ENCODE measurements at regions not wholly inside any gene's neighbourhood (a gene's known extent, or its start where the extent isn't known, plus 50 kb on each side); places are given as distances from the start of the nearest gene placed in this dataset.

GRCh38 chr20:50392138-50392866 lies 117.9 kb upstream of the PTPN1 start:
- POLR2A ChIA-PET: no interaction called here
- CTCF ChIA-PET: interaction anchor here (1.4 kb wide), 1 partner anchor 72 kb away, joined by 3 read pairs; no protein-coding TSS in a partner anchor

- ChIA-PET POLR2A (no interaction called here), CTCF (interaction anchor here (1.4 kb wide), 1 partner anchor 71 kb away, joined by 3 read pairs; no protein-coding TSS in a partner anchor)
Observed at GRCh38 chr20:50393242-50393641, 116.9 kb upstream of the PTPN1 start.

- POLR2A ChIA-PET: no interaction called here
- CTCF ChIA-PET: no interaction called here
Observed at GRCh38 chr20:50393990-50394561, 116.1 kb upstream of the PTPN1 start.

GRCh38 chr20:50394569-50394968 lies 115.6 kb upstream of the PTPN1 start:
- POLR2A ChIA-PET: no interaction called here
- CTCF ChIA-PET: no interaction called here

GRCh38 chr20:50395251-50395729 lies 114.9 kb upstream of the PTPN1 start:
- ChIA-PET CTCF (interaction anchor here (0.7 kb wide), 1 partner anchor 72 kb away, joined by 3 read pairs; no protein-coding TSS in a partner anchor), POLR2A (no interaction called here)

DNA sequence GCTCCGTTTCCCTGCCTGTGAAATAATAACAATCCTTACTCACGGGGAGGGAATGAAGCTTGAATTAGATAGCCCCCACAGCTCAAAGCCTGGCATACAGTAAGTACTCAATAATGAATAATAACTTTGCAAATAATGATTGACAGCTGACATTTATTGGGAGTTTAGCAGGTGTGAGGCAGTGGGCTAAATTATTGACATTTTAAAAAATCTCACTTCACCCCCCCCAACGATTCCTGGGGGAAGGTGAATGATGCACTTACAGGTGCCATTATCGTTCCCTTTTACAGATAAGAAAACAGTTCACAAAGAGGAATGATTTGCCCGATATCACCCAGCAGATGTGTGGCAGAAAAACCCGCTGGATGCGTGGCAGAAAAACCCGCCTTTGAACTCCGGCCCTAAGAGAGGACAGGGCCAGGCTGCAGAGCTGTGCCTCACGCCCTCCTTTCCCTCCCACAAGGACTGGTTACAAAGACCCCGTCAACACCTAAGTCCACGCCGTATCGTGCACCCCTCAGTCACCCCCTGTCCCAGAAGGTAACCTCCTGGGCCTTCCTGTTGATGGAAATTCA lies 114.2 kb upstream of the PTPN1 start:
- ChIA-PET POLR2A (no interaction called here), CTCF (interaction anchor here (0.7 kb wide), 1 partner anchor 72 kb away, joined by 3 read pairs; no protein-coding TSS in a partner anchor)

DNA sequence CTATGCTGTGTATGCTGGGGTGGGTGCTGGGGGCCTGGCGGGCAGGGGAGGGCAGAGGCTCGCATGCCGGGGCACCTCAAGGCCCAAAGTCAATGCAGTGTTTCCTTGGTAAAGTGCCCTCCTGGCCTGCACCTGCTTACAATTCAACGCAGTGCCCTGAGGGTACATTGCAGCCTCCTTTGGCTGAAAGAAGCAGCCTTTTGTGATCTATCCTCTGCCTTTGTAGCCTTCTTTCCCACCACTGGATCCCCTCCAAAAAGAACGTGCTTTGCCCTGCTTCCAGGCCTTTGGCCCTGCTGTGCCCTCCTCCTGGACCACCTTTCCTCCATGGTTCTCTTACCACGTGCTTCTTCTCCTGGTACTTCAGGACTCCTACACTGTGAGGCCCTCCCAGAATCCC lies 113.6 kb upstream of the PTPN1 start:
- ChIA-PET POLR2A (no interaction called here), CTCF (no interaction called here)

DNA sequence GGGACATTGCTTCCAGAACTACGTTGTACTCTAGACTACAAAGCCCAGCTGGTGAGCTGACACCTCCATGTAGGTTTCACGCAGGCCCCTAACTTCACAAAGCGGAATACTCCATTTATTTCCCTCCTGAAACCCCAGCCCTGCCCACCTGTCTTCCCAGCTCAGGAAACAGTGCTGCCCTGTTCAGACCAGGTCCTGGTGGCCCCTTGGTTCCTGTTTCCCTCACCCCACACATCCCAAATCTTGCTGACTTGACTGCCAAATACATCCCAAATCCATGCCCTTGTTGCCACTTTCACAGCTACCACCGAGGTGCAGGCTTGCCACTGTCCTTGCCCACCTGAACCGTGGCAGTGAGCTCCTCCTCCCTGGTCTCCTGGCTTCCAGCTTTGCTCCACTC lies 113.1 kb upstream of the PTPN1 start:
- ChIA-PET CTCF (no interaction called here), POLR2A (interaction anchor here (0.6 kb wide), 1 partner anchor 111 kb away, joined by 7 read pairs; no protein-coding TSS in a partner anchor)

GRCh38 chr20:50398064-50398463 lies 112.1 kb upstream of the PTPN1 start:
- ChIA-PET POLR2A (no interaction called here), CTCF (no interaction called here)

GRCh38 chr20:50398471-50398820 lies 111.7 kb upstream of the PTPN1 start:
- CTCF ChIA-PET: no interaction called here
- POLR2A ChIA-PET: no interaction called here

GRCh38 chr20:50398821-50399554 lies 111.2 kb upstream of the PTPN1 start:
- POLR2A ChIA-PET: no interaction called here
- CTCF ChIA-PET: no interaction called here

DNA sequence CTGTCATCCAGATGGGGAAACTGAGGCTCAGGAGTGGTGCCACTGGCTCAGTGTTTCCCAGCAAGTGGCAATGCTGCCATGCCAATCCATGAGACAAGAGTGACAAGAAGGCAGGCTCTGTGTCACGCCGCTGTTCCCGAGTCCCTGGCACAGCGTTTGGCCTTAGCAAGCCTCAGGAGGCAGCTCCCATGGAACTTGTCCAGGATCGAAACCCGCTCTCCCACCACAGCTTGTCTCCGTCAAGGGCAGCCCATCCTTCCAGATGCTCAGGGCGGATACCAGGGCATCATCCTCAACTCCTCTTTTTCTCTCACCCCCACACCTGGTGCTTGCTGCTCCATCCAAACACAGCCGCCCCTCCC lies 110.6 kb upstream of the PTPN1 start:
- ChIA-PET CTCF (no interaction called here), POLR2A (no interaction called here)

GRCh38 chr20:50399917-50400704 lies 110.1 kb upstream of the PTPN1 start:
- CTCF ChIA-PET: interaction anchor here (0.6 kb wide), 1 partner anchor 188 kb away, joined by 3 read pairs; no protein-coding TSS in a partner anchor
- POLR2A ChIA-PET: no interaction called here

DNA sequence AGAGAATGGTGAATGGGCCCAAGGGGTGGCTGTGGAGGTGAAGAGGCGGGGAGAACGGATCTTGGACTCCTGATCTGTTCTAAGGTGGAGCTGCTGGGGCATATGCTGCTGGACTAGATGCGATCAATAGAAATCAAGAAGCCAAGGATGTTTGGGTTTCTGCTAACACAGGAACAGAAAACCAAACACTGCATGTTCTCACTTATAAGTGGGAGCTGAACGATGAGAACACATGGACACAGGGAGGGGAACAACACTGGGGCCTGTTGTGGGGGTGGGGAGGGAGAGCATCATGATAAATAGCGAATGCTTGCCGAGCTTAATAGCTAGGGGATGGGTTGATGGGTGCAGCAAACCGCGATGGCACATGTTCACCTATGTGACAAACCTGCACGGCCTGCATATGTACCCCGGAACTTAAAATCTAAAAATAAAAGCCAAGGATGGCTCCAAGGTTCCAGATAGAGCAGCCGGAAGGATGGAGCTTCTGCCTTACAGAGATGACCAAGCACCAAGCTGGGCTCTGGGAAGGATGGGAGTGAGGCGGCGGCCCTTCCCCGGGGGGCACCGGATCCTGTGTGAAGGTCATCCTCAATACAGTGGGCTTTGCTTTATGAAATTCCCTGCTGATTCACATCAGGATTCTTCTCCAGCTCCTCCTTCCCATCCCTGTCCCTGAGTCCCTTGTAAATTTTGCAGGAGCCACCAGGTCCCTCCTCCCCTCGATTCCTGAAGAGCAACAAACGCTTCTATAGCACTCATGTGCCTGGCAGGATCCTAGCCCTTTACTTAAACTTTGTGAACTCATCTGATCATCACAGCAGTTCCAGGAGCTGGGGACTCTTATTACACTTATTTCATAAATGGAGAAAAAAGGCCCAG lies 109.2 kb upstream of the PTPN1 start:
- POLR2A ChIA-PET: no interaction called here
- CTCF ChIA-PET: interaction anchor here (0.6 kb wide), 1 partner anchor 214 kb away, joined by 4 read pairs; no protein-coding TSS in a partner anchor

- POLR2A ChIA-PET: no interaction called here
- CTCF ChIA-PET: interaction anchor here (0.6 kb wide), 1 partner anchor 214 kb away, joined by 4 read pairs; no protein-coding TSS in a partner anchor
Observed at GRCh38 chr20:50401587-50402418, 108.4 kb upstream of the PTPN1 start.

DNA sequence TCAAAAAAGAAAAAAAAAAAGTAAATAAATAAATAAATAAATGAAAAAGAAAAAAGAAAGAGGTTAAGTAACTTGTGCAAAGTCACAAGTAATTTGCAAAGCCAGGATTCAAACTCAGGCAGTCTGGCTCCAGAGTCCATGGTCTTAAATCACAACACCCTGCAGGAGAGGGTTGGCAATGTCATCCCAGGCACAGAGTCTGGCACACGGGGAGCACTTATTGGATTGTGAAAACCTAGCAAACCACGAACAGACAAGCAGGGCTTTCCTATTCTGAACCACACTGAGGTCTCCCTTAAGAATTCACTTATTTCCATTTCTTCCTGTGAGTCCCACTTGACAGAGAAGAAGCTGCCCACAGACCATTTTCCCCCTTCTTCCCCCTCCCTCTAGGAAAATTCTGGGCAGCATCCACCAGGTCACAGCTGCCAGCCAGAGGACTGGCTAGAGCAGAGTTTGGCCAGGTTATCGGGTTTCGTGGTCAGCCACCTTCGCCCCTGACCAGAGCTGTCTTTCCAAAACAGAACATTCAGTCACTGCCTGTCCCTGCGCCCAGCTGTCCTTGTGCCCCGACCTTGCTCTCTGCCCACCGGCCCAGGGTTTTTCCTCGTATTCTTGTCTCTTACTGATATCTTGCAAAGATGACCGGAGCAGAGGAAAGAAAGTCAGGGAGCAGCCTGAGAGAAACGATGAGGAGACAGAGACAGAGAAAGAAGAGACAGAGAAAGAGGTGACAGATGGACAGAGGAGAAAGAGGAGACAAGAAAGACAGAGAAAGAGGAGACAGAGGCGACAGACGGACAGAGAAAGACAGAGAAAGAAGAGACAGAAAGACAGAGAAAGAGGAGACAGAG lies 106.4 kb upstream of the PTPN1 start:
- ChIA-PET CTCF (no interaction called here), POLR2A (no interaction called here)
